ENCODE measurements at regions not wholly inside any gene's neighbourhood (a gene's known extent, or its start where the extent isn't known, plus 50 kb on each side); places are given as distances from the start of the nearest gene placed in this dataset.

DNA sequence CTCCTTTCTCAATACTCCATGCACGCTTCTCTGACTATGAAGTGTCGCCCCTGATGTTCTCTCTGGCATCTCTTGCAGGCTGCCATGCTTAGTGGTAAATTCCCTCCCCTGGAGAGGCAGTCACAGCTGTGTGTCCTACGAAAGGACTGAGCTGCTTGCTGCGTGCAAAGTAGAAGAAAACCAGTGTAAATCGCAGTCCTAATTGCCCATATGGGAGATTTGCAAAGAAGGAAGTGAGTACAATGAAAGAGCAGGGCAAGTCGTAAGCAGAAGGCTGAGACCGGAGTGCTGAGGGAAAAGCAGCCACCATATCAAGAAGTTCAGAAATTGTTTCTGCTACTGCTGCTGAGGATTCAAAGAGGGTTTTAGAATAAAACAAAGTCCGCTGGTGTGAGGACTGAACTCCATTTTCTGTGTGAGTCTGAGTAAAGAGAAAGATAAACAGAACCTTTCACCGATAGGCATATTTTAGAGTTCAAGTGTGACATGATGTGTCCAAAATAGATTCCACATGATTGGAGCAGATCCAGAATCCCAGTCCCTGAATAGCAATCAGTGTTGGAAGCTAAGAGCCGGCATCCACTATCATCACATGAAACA is 507.8 kb upstream of the MPDZ start:
- Histone ChIP-seq H3K9ac (no peak overlapping the region), H4K20me1 (ENCODE audit: insufficient read depth) (no peaks in the 10 kb centered on the region), H3K79me2 (ENCODE audit: insufficient read depth, low read depth) (no peaks in the 10 kb centered on the region), H3K36me3 (ENCODE audit: insufficient read depth) (no peaks in the 10 kb centered on the region), H3K27me3 (ENCODE audit: insufficient read depth, low read depth) (no peaks in the 10 kb centered on the region; the same call in 1 of the 2 replicates), H3K27ac (no peak overlapping the region), H2AFZ (ENCODE audit: low read depth) (no peak overlapping the region), H3K4me1 (ENCODE audit: low read depth, poor library complexity, severe bottlenecking) (peaks cover 19% of the 10 kb centered on the region), H3K4me3 (IDR thresholded peaks at IDR 0.05; ENCODE audit: insufficient read depth, low read depth, low read length) (no peak overlapping the region), H3K4me2 (no peak overlapping the region)
- TF ChIP-seq, protein P1, sequence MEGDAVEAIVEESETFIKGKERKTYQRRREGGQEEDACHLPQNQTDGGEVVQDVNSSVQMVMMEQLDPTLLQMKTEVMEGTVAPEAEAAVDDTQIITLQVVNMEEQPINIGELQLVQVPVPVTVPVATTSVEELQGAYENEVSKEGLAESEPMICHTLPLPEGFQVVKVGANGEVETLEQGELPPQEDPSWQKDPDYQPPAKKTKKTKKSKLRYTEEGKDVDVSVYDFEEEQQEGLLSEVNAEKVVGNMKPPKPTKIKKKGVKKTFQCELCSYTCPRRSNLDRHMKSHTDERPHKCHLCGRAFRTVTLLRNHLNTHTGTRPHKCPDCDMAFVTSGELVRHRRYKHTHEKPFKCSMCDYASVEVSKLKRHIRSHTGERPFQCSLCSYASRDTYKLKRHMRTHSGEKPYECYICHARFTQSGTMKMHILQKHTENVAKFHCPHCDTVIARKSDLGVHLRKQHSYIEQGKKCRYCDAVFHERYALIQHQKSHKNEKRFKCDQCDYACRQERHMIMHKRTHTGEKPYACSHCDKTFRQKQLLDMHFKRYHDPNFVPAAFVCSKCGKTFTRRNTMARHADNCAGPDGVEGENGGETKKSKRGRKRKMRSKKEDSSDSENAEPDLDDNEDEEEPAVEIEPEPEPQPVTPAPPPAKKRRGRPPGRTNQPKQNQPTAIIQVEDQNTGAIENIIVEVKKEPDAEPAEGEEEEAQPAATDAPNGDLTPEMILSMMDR (conservative IDR thresholded peaks at IDR 0.05; ENCODE audit: low read depth, low read length) = no peak

DNA sequence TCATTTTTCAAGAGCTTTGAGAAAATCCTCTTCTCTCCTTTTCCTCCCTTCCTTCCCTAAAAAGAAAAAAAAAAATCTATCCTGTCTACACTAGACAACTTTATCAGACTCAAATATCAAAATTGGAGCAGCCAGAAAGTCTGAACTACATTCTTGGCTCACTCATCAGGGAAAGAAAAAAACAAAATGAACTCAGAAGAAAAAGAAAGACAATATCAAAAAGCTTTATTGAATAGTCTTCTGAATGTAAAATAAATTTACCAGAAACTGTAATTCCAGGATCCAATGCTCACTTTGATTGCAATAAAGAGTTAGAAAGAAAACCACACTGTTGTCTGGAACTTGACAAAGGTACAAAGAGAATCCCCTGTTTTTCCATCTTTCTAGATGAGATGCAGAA is 507.2 kb upstream of the MPDZ start:
- H3K4me2 ChIP-seq = peak overlapping the region; percentile 31; the same call in 1 of the 2 replicates

DNA sequence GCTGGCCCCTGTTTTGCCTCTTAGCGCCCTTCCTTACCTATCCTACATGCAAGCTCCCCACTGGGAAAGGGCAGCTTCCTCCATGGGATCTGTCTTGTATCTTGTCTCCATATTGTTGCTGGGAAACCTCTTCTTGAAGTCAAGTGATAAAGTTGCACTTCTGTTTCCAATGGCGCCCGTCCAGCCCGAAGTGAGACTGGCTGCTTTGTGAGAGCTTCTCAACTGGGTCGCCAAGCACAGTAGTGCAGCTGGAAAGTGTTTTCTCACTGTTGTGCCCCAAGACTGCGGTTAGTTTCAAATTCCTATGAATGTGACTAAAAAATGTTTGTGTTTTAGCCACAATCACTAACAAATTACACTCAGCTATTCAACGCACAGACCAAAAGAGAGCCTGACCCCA is 506.6 kb upstream of the MPDZ start:
- TF ChIP-seq, protein P1 (conservative IDR thresholded peaks at IDR 0.05; ENCODE audit: low read depth, low read length) = no peak
- Histone ChIP-seq H3K27ac (peak overlapping the region; percentile 23; the same call in 1 of the 2 replicates), H3K4me1 (ENCODE audit: low read depth, poor library complexity, severe bottlenecking) (peaks cover 19% of the 10 kb centered on the region), H4K20me1 (ENCODE audit: insufficient read depth) (no peaks in the 10 kb centered on the region), H3K4me2 (peak overlapping the region; percentile 31; the same call in 1 of the 2 replicates), H3K79me2 (ENCODE audit: insufficient read depth, low read depth) (no peaks in the 10 kb centered on the region), H3K36me3 (ENCODE audit: insufficient read depth) (no peaks in the 10 kb centered on the region), H3K4me3 (IDR thresholded peaks at IDR 0.05; ENCODE audit: insufficient read depth, low read depth, low read length) (no peak overlapping the region), H3K27me3 (ENCODE audit: insufficient read depth, low read depth) (no peaks in the 10 kb centered on the region; the same call in 1 of the 2 replicates), H3K9ac (no peak overlapping the region), H2AFZ (ENCODE audit: low read depth) (peak overlapping the region; percentile 29; the same call in 1 of the 2 replicates)

More for the DNA sequence above, 507.2 kb upstream of the MPDZ start:
- no peaks in the 10 kb centered on the region for H3K79me2 ChIP-seq (ENCODE audit: insufficient read depth, low read depth)
- no peak overlapping the region for H3K4me3 ChIP-seq (IDR thresholded peaks at IDR 0.05; ENCODE audit: insufficient read depth, low read depth, low read length)
- H3K9ac ChIP-seq = no peak overlapping the region
- no peaks in the 10 kb centered on the region for H3K36me3 ChIP-seq (ENCODE audit: insufficient read depth)
- H3K27me3 ChIP-seq (ENCODE audit: insufficient read depth, low read depth) = no peaks in the 10 kb centered on the region; the same call in 1 of the 2 replicates
- H3K27ac ChIP-seq = no peak overlapping the region
- H2AFZ ChIP-seq (ENCODE audit: low read depth) = no peak overlapping the region
- no peaks in the 10 kb centered on the region for H4K20me1 ChIP-seq (ENCODE audit: insufficient read depth)
- TF ChIP-seq, protein P1 (conservative IDR thresholded peaks at IDR 0.05; ENCODE audit: low read depth, low read length) = no peak
- peaks cover 19% of the 10 kb centered on the region for H3K4me1 ChIP-seq (ENCODE audit: low read depth, poor library complexity, severe bottlenecking)

DNA sequence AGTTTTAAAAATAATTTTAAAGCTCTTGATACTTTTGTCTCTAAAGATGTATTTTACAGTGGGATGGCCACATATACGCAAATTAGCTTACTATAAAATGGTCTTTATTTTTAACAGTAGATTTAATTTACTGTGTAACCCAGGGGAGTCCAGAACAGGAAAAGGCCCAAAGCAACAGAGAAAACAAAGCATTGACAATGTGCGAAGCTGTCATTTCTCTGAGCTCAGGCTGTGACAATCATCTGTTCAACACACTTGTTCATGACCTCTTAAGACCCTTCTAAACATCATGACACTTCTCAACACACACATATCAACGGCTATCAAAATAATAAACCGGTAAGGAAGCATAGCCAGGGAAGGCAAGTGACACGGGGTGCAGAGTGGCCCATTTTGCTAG is 499.6 kb upstream of the MPDZ start:
- no peaks in the 10 kb centered on the region for H3K27me3 ChIP-seq (ENCODE audit: insufficient read depth, low read depth)
- H3K4me1 ChIP-seq (ENCODE audit: low read depth, poor library complexity, severe bottlenecking) = no peaks in the 10 kb centered on the region
- no peaks in the 10 kb centered on the region for H3K36me3 ChIP-seq (ENCODE audit: insufficient read depth)
- no peak overlapping the region for H2AFZ ChIP-seq (ENCODE audit: low read depth)
- TF ChIP-seq, protein P1 (conservative IDR thresholded peaks at IDR 0.05; ENCODE audit: low read depth, low read length) = no peak
- H3K4me2 ChIP-seq = no peak overlapping the region
- no peak overlapping the region for H3K9ac ChIP-seq
- no peaks in the 10 kb centered on the region for H4K20me1 ChIP-seq (ENCODE audit: insufficient read depth)
- H3K79me2 ChIP-seq (ENCODE audit: insufficient read depth, low read depth) = no peaks in the 10 kb centered on the region
- no peak overlapping the region for H3K27ac ChIP-seq
- H3K4me3 ChIP-seq (IDR thresholded peaks at IDR 0.05; ENCODE audit: insufficient read depth, low read depth, low read length) = no peak overlapping the region

Measured in KMS-11 (cell line).